ENCODE measurements at regions not wholly inside any gene's neighbourhood (a gene's known extent, or its start where the extent isn't known, plus 50 kb on each side); places are given as distances from the start of the nearest gene placed in this dataset.

DNA sequence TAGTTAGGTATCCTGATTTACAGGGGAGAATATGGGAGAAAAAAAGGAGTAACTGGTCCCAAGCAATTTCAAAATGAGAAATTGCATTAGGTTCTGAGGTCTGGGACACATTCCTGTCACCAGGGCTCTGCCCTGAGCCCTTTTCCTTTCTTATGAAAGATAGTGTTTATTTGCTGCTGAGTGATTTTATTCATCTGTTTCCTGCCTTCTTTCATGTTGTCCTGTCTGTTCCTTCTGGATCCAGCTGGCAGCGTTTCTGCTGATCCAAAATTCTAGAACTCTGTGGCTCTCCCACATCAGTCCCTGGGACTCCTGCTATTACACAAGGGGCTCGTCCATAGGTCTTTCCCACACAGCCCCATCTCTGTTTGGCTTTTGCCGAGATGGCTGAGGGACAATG lies 519.1 kb upstream of the SALL3 start:
- WGBS (ENCODE audit: insufficient coverage) = 80% methylated on average over 1 of the region's 3 CpGs

DNA sequence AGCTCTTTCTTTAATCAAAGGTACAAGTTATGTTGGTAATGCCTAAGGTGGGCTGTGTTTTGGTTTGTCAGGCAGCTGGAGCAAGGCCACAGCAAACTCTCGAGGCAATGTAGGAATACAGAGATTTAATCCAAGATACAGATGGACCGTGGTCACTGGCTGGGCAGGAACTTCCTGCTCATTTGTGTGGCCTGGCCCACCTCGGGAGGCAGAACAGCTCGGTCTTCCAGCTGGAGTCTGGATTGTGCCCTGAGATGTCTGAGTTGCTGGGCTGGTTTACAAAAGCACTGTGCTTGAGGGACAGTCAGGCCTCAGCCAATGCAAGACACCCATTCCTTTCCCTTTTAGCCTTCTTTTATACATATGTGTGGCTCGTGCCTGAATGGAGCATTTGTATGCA lies 506.1 kb upstream of the SALL3 start:
- Mint-ChIP-seq H3K9me3 (peaks cover 0 to 28% (median 9%) of the 10 kb centered on the region in 7 donors), H3K4me1 (no peaks in the 10 kb centered on the region), H3K27ac (no peak overlapping the region), H3K27me3 (ENCODE audit: low read depth in 3 of 3) (no peaks in the 10 kb centered on the region), H3K4me3 (no peak overlapping the region), H3K36me3 (no peaks in the 10 kb centered on the region)
- H3K4me1 ChIP-seq (ENCODE audit: control insufficient read depth in 1 of 2, insufficient read depth in 2 of 2, low read length in 2 of 2) = no peaks in the 10 kb centered on the region
- H3K36me3 ChIP-seq (replicated peaks in 1 of 2; ENCODE audit: control insufficient read depth in 1 of 2, insufficient read depth in 2 of 2, low read length in 2 of 2) = no peaks in the 10 kb centered on the region
- H2AFZ ChIP-seq (ENCODE audit: insufficient read depth, low read depth, low read length, poor library complexity, severe bottlenecking) = no peak overlapping the region
- H3K4me2 ChIP-seq (replicated peaks; ENCODE audit: extremely low read depth, low read length, poor library complexity, severe bottlenecking) = no peak overlapping the region
- no peak overlapping the region for H3K9ac ChIP-seq (ENCODE audit: insufficient read depth, low read length, poor library complexity, severe bottlenecking)
- H3K79me2 ChIP-seq (ENCODE audit: insufficient read depth, low read length) = no peaks in the 10 kb centered on the region
- intact Hi-C loops (cut with micrococcal nuclease) = no loop called here
- no peak overlapping the region for H3K27ac ChIP-seq (ENCODE audit: low read depth in 1 of 2, low read length in 2 of 2)
- H4K20me1 ChIP-seq (ENCODE audit: insufficient read depth, low read length) = no peaks in the 10 kb centered on the region
- no peaks in the 10 kb centered on the region for H3K27me3 ChIP-seq (ENCODE audit: control insufficient read depth in 2 of 2, insufficient read depth in 2 of 2, low read length in 2 of 2)
- 88% methylated on average over 5 of the region's 5 CpGs for WGBS (ENCODE audit: insufficient coverage)
- DNase-seq = no peak
- TF ChIP-seq, protein P1, sequence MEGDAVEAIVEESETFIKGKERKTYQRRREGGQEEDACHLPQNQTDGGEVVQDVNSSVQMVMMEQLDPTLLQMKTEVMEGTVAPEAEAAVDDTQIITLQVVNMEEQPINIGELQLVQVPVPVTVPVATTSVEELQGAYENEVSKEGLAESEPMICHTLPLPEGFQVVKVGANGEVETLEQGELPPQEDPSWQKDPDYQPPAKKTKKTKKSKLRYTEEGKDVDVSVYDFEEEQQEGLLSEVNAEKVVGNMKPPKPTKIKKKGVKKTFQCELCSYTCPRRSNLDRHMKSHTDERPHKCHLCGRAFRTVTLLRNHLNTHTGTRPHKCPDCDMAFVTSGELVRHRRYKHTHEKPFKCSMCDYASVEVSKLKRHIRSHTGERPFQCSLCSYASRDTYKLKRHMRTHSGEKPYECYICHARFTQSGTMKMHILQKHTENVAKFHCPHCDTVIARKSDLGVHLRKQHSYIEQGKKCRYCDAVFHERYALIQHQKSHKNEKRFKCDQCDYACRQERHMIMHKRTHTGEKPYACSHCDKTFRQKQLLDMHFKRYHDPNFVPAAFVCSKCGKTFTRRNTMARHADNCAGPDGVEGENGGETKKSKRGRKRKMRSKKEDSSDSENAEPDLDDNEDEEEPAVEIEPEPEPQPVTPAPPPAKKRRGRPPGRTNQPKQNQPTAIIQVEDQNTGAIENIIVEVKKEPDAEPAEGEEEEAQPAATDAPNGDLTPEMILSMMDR (IDR thresholded peaks at IDR 0.05) = no peak
- H3K4me3 ChIP-seq (replicated peaks in 1 of 3; ENCODE audit: low read depth in 2 of 3, low read length in 3 of 3) = no peak overlapping the region
- peaks cover 22 to 23% of the 10 kb centered on the region in 2 donors for H3K9me3 ChIP-seq (replicated peaks in 1 of 2; ENCODE audit: control insufficient read depth in 1 of 2, insufficient read depth in 1 of 2, low read length in 2 of 2)

More for the DNA sequence above, 519.1 kb upstream of the SALL3 start:
- H3K36me3 Mint-ChIP-seq = no peaks in the 10 kb centered on the region
- H3K27ac Mint-ChIP-seq = no peak overlapping the region
- H3K4me3 ChIP-seq (replicated peaks in 1 of 3; ENCODE audit: low read depth in 2 of 3, low read length in 3 of 3) = no peak overlapping the region
- intact Hi-C loops (cut with micrococcal nuclease) = no loop called here
- no peak overlapping the region for H3K9ac ChIP-seq (ENCODE audit: insufficient read depth, low read length, poor library complexity, severe bottlenecking)
- peaks cover 0 to 2% (median 1%) of the 10 kb centered on the region in 3 donors for H3K27me3 Mint-ChIP-seq (ENCODE audit: low read depth in 3 of 3)
- no peaks in the 10 kb centered on the region for H3K79me2 ChIP-seq (ENCODE audit: insufficient read depth, low read length)
- DNase-seq = no peak
- H3K4me1 ChIP-seq (ENCODE audit: control insufficient read depth in 1 of 2, insufficient read depth in 2 of 2, low read length in 2 of 2) = no peaks in the 10 kb centered on the region
- TF ChIP-seq, protein P1 (IDR thresholded peaks at IDR 0.05) = no peak
- H3K4me3 Mint-ChIP-seq = no peak overlapping the region
- H3K36me3 ChIP-seq (replicated peaks in 1 of 2; ENCODE audit: control insufficient read depth in 1 of 2, insufficient read depth in 2 of 2, low read length in 2 of 2) = no peaks in the 10 kb centered on the region
- peaks cover 2 to 15% (median 9%) of the 10 kb centered on the region in 7 donors for H3K9me3 Mint-ChIP-seq
- no peak overlapping the region for H3K4me2 ChIP-seq (replicated peaks; ENCODE audit: extremely low read depth, low read length, poor library complexity, severe bottlenecking)
- H2AFZ ChIP-seq (ENCODE audit: insufficient read depth, low read depth, low read length, poor library complexity, severe bottlenecking) = no peak overlapping the region
- H4K20me1 ChIP-seq (ENCODE audit: insufficient read depth, low read length) = no peaks in the 10 kb centered on the region
- H3K27ac ChIP-seq (ENCODE audit: low read depth in 1 of 2, low read length in 2 of 2) = no peak overlapping the region
- no peaks in the 10 kb centered on the region for H3K27me3 ChIP-seq (ENCODE audit: control insufficient read depth in 2 of 2, insufficient read depth in 2 of 2, low read length in 2 of 2)
- H3K9me3 ChIP-seq (replicated peaks in 1 of 2; ENCODE audit: control insufficient read depth in 1 of 2, insufficient read depth in 1 of 2, low read length in 2 of 2) = no peaks in the 10 kb centered on the region
- H3K4me1 Mint-ChIP-seq = no peaks in the 10 kb centered on the region
